ENCODE measurements at regions not wholly inside any gene's neighbourhood (a gene's known extent, or its start where the extent isn't known, plus 50 kb on each side); places are given as distances from the start of the nearest gene placed in this dataset.

DNA sequence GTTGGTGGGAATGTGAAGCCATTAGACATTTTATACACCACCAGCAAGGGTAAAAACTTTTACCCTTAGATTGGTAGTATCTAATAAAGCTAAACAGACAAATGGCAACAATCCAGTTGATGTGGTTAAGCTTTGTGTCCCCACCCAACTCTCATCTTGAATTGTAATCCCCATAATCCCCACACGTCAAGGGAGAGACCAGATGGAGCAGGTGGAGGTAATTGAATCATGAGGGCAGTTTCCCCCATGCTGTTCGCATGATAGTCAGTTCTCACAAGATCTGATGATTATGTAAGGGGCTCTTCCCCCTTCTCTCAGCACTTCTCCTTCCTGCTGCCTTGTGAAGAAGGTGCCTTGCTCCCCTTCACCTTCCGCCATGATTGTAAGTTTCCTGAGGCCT lies 602.3 kb downstream of the NUF2 start:
- no peak for TF ChIP-seq GATA3 (IDR thresholded peaks at IDR 0.05; ENCODE audit: low read depth, low read length)
- no peak for TF ChIP-seq GATA2 (IDR thresholded peaks at IDR 0.05; ENCODE audit: low read depth, low read length)
